ENCODE measurements at regions not wholly inside any gene's neighbourhood (a gene's known extent, or its start where the extent isn't known, plus 50 kb on each side); places are given as distances from the start of the nearest gene placed in this dataset.

DNA sequence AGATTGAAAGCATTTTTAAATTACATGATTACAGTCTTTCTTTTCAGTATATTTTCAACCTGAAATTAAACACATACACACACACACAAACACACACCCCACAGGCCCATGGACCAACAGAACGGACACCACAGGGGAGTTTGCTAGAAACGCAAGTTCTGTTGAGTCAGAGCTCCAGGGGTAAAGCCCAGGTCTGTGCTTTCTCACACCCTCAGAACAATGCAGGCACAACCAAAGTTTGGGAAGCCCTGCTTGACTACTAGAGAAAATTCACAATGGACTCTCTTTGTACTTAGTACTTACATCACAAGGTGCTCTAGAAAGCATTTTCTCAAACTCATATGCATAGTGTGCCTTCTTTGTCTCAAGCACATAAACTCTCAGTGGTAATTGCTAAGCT, 704.0 kb upstream of the IGFBP3 start:
- no peak for TF ChIP-seq POLR2AphosphoS5 (IDR thresholded peaks at IDR 0.05; ENCODE audit: low read depth, low read length)
- TF ChIP-seq SIN3A (IDR thresholded peaks at IDR 0.05; ENCODE audit: borderline replicate concordance, insufficient read depth, low read length) = no peak
